ENCODE measurements at regions not wholly inside any gene's neighbourhood (a gene's known extent, or its start where the extent isn't known, plus 50 kb on each side); places are given as distances from the start of the nearest gene placed in this dataset.

DNA sequence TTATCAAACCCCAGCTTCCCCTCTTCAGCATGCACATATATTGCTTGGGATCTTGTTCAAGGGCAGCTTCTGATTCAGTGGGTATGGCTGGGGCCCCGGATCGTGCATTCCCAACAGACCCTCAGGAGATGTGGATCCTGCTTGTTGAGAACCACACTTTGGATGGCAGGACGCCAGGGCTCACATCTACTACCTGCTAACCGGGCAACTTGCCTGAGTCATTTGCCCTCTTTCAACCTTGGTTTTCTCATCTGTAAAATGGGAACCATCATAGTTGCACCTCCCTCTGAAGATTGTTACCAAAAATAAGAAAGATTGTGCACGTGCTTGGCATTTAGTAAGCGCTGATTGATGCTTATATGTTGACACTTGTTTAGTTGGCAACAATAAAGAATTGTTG, 154.6 kb downstream of the ACKR3 start:
- TF ChIP-seq, protein P1, sequence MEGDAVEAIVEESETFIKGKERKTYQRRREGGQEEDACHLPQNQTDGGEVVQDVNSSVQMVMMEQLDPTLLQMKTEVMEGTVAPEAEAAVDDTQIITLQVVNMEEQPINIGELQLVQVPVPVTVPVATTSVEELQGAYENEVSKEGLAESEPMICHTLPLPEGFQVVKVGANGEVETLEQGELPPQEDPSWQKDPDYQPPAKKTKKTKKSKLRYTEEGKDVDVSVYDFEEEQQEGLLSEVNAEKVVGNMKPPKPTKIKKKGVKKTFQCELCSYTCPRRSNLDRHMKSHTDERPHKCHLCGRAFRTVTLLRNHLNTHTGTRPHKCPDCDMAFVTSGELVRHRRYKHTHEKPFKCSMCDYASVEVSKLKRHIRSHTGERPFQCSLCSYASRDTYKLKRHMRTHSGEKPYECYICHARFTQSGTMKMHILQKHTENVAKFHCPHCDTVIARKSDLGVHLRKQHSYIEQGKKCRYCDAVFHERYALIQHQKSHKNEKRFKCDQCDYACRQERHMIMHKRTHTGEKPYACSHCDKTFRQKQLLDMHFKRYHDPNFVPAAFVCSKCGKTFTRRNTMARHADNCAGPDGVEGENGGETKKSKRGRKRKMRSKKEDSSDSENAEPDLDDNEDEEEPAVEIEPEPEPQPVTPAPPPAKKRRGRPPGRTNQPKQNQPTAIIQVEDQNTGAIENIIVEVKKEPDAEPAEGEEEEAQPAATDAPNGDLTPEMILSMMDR (IDR thresholded peaks at IDR 0.05) = no peak
- no peak for TF ChIP-seq ZBTB21 (CRISPR knock-in tag; IDR thresholded peaks at IDR 0.05; ENCODE audit: borderline replicate concordance)
- TF ChIP-seq TEAD4 (CRISPR knock-in tag; IDR thresholded peaks at IDR 0.05) = no peak
- no peak for TF ChIP-seq ESRRA (CRISPR knock-in tag; IDR thresholded peaks at IDR 0.05; ENCODE audit: borderline replicate concordance)
- no peak for TF ChIP-seq USF2 (CRISPR knock-in tag; IDR thresholded peaks at IDR 0.05)
- TF ChIP-seq, protein P2, sequence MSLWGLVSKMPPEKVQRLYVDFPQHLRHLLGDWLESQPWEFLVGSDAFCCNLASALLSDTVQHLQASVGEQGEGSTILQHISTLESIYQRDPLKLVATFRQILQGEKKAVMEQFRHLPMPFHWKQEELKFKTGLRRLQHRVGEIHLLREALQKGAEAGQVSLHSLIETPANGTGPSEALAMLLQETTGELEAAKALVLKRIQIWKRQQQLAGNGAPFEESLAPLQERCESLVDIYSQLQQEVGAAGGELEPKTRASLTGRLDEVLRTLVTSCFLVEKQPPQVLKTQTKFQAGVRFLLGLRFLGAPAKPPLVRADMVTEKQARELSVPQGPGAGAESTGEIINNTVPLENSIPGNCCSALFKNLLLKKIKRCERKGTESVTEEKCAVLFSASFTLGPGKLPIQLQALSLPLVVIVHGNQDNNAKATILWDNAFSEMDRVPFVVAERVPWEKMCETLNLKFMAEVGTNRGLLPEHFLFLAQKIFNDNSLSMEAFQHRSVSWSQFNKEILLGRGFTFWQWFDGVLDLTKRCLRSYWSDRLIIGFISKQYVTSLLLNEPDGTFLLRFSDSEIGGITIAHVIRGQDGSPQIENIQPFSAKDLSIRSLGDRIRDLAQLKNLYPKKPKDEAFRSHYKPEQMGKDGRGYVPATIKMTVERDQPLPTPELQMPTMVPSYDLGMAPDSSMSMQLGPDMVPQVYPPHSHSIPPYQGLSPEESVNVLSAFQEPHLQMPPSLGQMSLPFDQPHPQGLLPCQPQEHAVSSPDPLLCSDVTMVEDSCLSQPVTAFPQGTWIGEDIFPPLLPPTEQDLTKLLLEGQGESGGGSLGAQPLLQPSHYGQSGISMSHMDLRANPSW (CRISPR knock-in tag; conservative IDR thresholded peaks at IDR 0.05; ENCODE audit: low read depth) = no peak
- TF ChIP-seq ZNF671 (CRISPR knock-in tag; IDR thresholded peaks at IDR 0.05) = no peak
- TF ChIP-seq ATF1 (CRISPR knock-in tag; IDR thresholded peaks at IDR 0.05) = no peak
- no peak for TF ChIP-seq SMAD4 (CRISPR knock-in tag; IDR thresholded peaks at IDR 0.05)
- TF ChIP-seq, protein P3, sequence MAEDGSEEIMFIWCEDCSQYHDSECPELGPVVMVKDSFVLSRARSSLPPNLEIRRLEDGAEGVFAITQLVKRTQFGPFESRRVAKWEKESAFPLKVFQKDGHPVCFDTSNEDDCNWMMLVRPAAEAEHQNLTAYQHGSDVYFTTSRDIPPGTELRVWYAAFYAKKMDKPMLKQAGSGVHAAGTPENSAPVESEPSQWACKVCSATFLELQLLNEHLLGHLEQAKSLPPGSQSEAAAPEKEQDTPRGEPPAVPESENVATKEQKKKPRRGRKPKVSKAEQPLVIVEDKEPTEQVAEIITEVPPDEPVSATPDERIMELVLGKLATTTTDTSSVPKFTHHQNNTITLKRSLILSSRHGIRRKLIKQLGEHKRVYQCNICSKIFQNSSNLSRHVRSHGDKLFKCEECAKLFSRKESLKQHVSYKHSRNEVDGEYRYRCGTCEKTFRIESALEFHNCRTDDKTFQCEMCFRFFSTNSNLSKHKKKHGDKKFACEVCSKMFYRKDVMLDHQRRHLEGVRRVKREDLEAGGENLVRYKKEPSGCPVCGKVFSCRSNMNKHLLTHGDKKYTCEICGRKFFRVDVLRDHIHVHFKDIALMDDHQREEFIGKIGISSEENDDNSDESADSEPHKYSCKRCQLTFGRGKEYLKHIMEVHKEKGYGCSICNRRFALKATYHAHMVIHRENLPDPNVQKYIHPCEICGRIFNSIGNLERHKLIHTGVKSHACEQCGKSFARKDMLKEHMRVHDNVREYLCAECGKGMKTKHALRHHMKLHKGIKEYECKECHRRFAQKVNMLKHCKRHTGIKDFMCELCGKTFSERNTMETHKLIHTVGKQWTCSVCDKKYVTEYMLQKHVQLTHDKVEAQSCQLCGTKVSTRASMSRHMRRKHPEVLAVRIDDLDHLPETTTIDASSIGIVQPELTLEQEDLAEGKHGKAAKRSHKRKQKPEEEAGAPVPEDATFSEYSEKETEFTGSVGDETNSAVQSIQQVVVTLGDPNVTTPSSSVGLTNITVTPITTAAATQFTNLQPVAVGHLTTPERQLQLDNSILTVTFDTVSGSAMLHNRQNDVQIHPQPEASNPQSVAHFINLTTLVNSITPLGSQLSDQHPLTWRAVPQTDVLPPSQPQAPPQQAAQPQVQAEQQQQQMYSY (CRISPR knock-in tag; IDR thresholded peaks at IDR 0.05) = no peak
- TF ChIP-seq ZBTB43 (CRISPR knock-in tag; IDR thresholded peaks at IDR 0.05) = no peak
- TF ChIP-seq, protein P4, sequence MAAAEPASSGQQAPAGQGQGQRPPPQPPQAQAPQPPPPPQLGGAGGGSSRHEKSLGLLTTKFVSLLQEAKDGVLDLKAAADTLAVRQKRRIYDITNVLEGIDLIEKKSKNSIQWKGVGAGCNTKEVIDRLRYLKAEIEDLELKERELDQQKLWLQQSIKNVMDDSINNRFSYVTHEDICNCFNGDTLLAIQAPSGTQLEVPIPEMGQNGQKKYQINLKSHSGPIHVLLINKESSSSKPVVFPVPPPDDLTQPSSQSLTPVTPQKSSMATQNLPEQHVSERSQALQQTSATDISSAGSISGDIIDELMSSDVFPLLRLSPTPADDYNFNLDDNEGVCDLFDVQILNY (CRISPR knock-in tag; IDR thresholded peaks at IDR 0.05) = no peak
- TF ChIP-seq, protein P5, sequence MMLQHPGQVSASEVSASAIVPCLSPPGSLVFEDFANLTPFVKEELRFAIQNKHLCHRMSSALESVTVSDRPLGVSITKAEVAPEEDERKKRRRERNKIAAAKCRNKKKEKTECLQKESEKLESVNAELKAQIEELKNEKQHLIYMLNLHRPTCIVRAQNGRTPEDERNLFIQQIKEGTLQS (CRISPR knock-in tag; conservative IDR thresholded peaks at IDR 0.05) = no peak
- TF ChIP-seq TCF7 (CRISPR knock-in tag; IDR thresholded peaks at IDR 0.05; ENCODE audit: low read depth) = no peak
